GM12892 (cell line): ENCODE measurements at regions not wholly inside any gene's neighbourhood (a gene's known extent, or its start where the extent isn't known, plus 50 kb on each side); places are given as distances from the start of the nearest gene placed in this dataset.

Experiments
- DNase-seq: peaks from one replicate; pipeline ENCODE4 v3.0.0; 2011; ENCODE audit not compliant: insufficient read length
- FAIRE-seq: peaks from 2 replicates; lab custom pipeline; 2011; peaks lifted over from hg19 to GRCh38; lab: Jason Lieb, UNC
- POLR2A ChIP-seq: IDR thresholded peaks from 2 replicates; pipeline ENCODE4 v1.6.1; 2011; ENCODE audit warnings: low read depth, low read length, control low read depth
- POLR2AphosphoS5 ChIP-seq: IDR thresholded peaks from 2 replicates; pipeline ENCODE4 v1.6.1; 2011; ENCODE audit warnings: low read depth, low read length, control low read depth
- TAF1 ChIP-seq: IDR thresholded peaks from 2 replicates; pipeline ENCODE4 v1.6.1; 2011; ENCODE audit warnings: low read depth, mild to moderate bottlenecking, control low read depth, low read length, borderline replicate concordance

GRCh38 chr9:30943446-30944224, 1440.8 kb upstream of the ACO1 start:
- no peak for DNase-seq
- no peak for FAIRE-seq

GRCh38 chr9:30944225-30944569, 1440.2 kb upstream of the ACO1 start:
- FAIRE-seq (no peak), DNase-seq (no peak)
- TF ChIP-seq POLR2A: no peak
- TF ChIP-seq TAF1: no peak
- TF ChIP-seq POLR2AphosphoS5: no peak

More at GRCh38 chr9:30943446-30944224, 1440.8 kb upstream of the ACO1 start:
- TF ChIP-seq POLR2AphosphoS5 (no peak), POLR2A (no peak), TAF1 (no peak)

GRCh38 chr9:30944741-30945280, 1439.6 kb upstream of the ACO1 start:
- TF ChIP-seq POLR2AphosphoS5: no peak
- no peak for TF ChIP-seq TAF1
- TF ChIP-seq POLR2A: no peak
- FAIRE-seq (no peak), DNase-seq (no peak)

GRCh38 chr9:30964332-30964731, 1420.1 kb upstream of the ACO1 start:
- DNase-seq (no peak), FAIRE-seq (no peak)
- TF ChIP-seq POLR2AphosphoS5 (no peak), POLR2A (no peak), TAF1 (no peak)

GRCh38 chr9:30967476-30967875, 1417.0 kb upstream of the ACO1 start:
- no peak for FAIRE-seq
- TF ChIP-seq POLR2AphosphoS5: no peak
- TF ChIP-seq TAF1: no peak
- no peak for TF ChIP-seq POLR2A

GRCh38 chr9:30970186-30970585, 1414.3 kb upstream of the ACO1 start:
- no peak for FAIRE-seq
- no peak for DNase-seq
- TF ChIP-seq POLR2AphosphoS5 (no peak), POLR2A (no peak), TAF1 (no peak)

More at GRCh38 chr9:30967476-30967875, 1417.0 kb upstream of the ACO1 start:
- no peak for DNase-seq

GRCh38 chr9:30970812-30971211, 1413.6 kb upstream of the ACO1 start:
- FAIRE-seq: no peak
- no peak for TF ChIP-seq TAF1
- no peak for TF ChIP-seq POLR2AphosphoS5
- TF ChIP-seq POLR2A: no peak
- DNase-seq: no peak

- DNase-seq: no peak
- no peak for FAIRE-seq
- TF ChIP-seq POLR2A (no peak), POLR2AphosphoS5 (no peak), TAF1 (no peak)
Measured at GRCh38 chr9:30972654-30973053, 1411.8 kb upstream of the ACO1 start.

GRCh38 chr9:30977965-30978364, 1406.5 kb upstream of the ACO1 start:
- FAIRE-seq (no peak), DNase-seq (no peak)
- TF ChIP-seq POLR2A (no peak), POLR2AphosphoS5 (no peak), TAF1 (no peak)

GRCh38 chr9:30982301-30982700, 1402.1 kb upstream of the ACO1 start:
- no peak for TF ChIP-seq POLR2A
- TF ChIP-seq POLR2AphosphoS5: no peak
- TF ChIP-seq TAF1: no peak
- FAIRE-seq: no peak
- no peak for DNase-seq

- DNase-seq (no peak), FAIRE-seq (no peak)
- no peak for TF ChIP-seq POLR2AphosphoS5
- no peak for TF ChIP-seq TAF1
- TF ChIP-seq POLR2A: no peak
Measured at GRCh38 chr9:30995956-30996738, 1388.3 kb upstream of the ACO1 start.
